Stomach smooth muscle (tissue), 2 donors: ENCODE measurements at regions not wholly inside any gene's neighbourhood (a gene's known extent, or its start where the extent isn't known, plus 50 kb on each side); places are given as distances from the start of the nearest gene placed in this dataset.

Experiments used
- H3K27ac ChIP-seq: one replicate; pipeline ENCODE4 v1.7.0; 2013; ENCODE audit warnings: mild to moderate bottlenecking, low read length, inconsistent platforms
- H3K27me3 ChIP-seq, 2 donors: one replicate each; pipeline ENCODE4 v1.7.0; 2013; ENCODE audit warnings: low read length in 2 of 2; ENCODE audit not compliant: insufficient read depth in 2 of 2, control insufficient read depth in 1 of 2
- H3K36me3 ChIP-seq, 2 donors: one replicate each; pipeline ENCODE4 v1.7.0; 2013; ENCODE audit warnings: low read length in 2 of 2; ENCODE audit not compliant: control insufficient read depth in 2 of 2, insufficient read depth in 2 of 2
- H3K4me1 ChIP-seq: one replicate; pipeline ENCODE4 v1.7.0; 2013; ENCODE audit warnings: low read length; ENCODE audit not compliant: control insufficient read depth, insufficient read depth
- H3K4me3 ChIP-seq, 2 donors: one replicate each; pipeline ENCODE4 v1.7.0; 2013; ENCODE audit warnings: low read length in 2 of 2
- H3K9ac ChIP-seq, 2 donors: one replicate each; pipeline ENCODE4 v1.7.0; 2013; ENCODE audit warnings: low read length in 2 of 2, mild to moderate bottlenecking in 1 of 2
- H3K9me3 ChIP-seq, 2 donors: one replicate each; pipeline ENCODE4 v1.7.0; 2013; ENCODE audit warnings: low read length in 2 of 2; ENCODE audit not compliant: control insufficient read depth in 2 of 2
- donor health status: healthy.
- donor health status: Pancreatic carcinoma.

DNA sequence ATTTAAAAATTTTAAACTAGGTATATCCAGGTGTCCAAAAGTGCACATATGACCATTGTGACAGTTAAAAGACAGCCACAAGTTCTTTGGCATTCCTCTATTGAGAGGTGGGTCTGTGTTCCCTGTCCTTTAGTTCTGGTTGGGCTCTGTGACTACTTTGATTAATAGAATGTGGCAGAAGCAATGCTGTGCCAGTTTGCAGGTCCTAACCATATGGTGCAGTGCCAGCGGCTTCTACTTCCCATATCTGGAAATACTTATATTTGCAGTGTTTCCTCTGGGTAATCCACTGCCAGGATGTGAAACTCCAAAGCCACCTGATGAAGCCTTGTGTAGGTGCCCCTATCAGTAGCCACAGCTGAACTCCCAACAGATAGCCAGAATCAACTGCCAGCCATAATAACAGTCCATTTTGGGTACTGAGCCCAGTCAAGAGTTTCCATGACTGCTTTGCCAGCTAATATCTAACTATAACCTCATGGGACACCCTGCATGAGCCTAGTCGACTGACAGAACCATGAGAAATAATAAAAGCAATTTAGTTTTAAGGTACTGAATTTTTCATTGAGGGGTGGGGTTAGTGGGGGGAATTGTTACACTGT, 361.0 kb upstream of the SEMA6A start:
- no peaks in the 10 kb centered on the region for H3K27me3 ChIP-seq
- no peaks in the 10 kb centered on the region for H3K9me3 ChIP-seq
- no peak overlapping the region for H3K27ac ChIP-seq
- H3K36me3 ChIP-seq: no peaks in the 10 kb centered on the region
- no peak overlapping the region for H3K4me3 ChIP-seq
- H3K9ac ChIP-seq: no peak overlapping the region
- no peaks in the 10 kb centered on the region for H3K4me1 ChIP-seq

DNA sequence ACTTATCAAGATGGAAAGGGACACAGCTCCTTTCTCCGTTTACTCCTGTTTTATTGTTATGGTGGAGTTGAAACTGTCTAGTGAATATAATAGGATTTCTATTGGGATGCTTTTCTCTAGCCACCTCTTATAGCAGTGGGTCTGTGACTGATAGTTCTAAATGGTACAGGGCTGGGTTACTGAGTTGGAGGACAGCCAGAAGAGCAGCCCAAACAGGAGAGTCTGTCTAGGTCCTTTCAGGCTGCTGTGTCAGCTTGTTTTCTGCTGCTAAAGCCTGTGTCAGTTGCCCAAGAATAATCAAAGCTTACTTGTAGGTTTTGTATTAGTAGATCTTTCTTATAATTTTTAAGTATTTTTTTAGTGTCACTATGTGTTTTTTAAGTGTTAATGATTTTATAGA, 356.0 kb upstream of the SEMA6A start:
- H3K36me3 ChIP-seq: no peaks in the 10 kb centered on the region
- no peak overlapping the region for H3K4me3 ChIP-seq
- no peaks in the 10 kb centered on the region for H3K9me3 ChIP-seq
- no peak overlapping the region for H3K9ac ChIP-seq
- no peaks in the 10 kb centered on the region for H3K27me3 ChIP-seq
- H3K27ac ChIP-seq: no peak overlapping the region
- no peaks in the 10 kb centered on the region for H3K4me1 ChIP-seq

DNA sequence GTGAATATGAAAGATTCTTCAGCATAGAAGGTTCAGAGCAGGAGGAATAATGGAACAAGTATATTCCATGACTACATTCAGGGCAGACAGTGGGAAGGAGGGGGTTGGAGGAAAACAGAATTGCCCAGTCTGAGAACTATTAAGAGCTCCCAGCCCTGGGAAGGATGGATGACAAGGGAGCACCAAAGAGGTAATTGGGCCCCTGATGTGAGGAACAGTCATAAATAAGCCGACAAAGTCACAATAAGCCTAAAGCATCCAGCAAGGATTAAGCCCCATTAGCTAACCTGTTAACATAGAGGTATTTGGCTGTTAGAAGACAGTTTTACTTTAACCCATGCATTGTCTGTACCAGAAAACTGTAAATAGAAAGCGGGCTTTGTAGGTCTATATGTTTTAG, 348.7 kb upstream of the SEMA6A start:
- H3K4me1 ChIP-seq: no peaks in the 10 kb centered on the region
- H3K36me3 ChIP-seq: no peaks in the 10 kb centered on the region
- no peak overlapping the region for H3K4me3 ChIP-seq

DNA sequence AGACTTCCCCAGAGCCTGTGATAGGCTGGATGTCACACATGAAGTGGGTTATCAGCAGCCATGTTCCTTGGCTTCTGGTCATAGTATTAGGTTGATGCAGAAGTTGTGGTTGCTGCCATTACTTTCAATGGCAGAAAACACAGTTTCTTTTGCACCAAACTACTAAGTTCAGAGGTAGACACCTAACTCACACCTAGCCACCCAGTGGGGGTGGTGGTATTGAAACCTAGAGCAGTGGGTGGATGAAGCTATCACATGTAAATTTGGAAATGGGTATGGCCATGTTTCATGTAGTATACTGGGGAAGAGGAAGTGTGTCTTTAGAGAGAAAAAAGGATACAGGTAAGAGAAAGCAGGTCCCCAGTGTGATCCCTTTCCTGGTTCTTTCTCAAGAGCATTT, 347.9 kb upstream of the SEMA6A start:
- Histone ChIP-seq H3K36me3 (no peaks in the 10 kb centered on the region), H3K9me3 (no peaks in the 10 kb centered on the region), H3K4me3 (no peak overlapping the region), H3K9ac (no peak overlapping the region), H3K27ac (no peak overlapping the region), H3K4me1 (no peaks in the 10 kb centered on the region), H3K27me3 (no peaks in the 10 kb centered on the region)

More for the DNA sequence above, 348.7 kb upstream of the SEMA6A start:
- Histone ChIP-seq H3K27me3 (no peaks in the 10 kb centered on the region), H3K27ac (no peak overlapping the region), H3K9ac (no peak overlapping the region), H3K9me3 (no peaks in the 10 kb centered on the region)

DNA sequence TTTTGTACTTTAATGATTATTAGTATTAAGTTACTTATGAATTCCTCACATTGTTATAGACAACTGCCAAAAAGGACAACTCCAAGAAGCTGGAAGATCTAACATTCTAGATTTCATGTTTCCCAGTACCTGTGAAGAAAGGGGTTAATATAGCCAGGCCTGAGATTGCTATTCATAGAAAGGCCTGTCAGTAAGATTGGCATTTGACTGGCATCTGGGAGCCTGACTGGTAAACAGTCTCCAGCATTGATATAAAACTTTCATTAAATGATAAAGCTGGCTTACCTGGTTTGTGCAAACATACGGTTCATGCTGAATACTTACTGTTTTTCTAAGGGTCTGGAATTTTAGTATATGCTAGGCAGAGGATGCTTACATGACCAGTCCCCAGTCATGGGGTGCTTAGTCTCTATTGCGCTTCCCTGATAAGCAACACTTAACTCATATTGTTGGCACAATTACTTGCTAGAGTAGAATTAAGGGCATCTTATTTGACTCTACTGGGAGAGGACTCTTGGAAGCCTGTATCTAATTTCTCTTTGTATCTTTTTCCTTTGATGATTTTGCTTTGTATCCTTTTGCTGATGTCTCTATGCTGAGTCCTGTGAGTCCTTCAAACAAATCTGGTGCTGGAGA, 340.4 kb upstream of the SEMA6A start:
- no peak overlapping the region for H3K9ac ChIP-seq
- no peaks in the 10 kb centered on the region for H3K36me3 ChIP-seq
- no peaks in the 10 kb centered on the region for H3K4me1 ChIP-seq
- no peaks in the 10 kb centered on the region for H3K9me3 ChIP-seq
- no peak overlapping the region for H3K27ac ChIP-seq
- no peak overlapping the region for H3K4me3 ChIP-seq
- no peaks in the 10 kb centered on the region for H3K27me3 ChIP-seq

DNA sequence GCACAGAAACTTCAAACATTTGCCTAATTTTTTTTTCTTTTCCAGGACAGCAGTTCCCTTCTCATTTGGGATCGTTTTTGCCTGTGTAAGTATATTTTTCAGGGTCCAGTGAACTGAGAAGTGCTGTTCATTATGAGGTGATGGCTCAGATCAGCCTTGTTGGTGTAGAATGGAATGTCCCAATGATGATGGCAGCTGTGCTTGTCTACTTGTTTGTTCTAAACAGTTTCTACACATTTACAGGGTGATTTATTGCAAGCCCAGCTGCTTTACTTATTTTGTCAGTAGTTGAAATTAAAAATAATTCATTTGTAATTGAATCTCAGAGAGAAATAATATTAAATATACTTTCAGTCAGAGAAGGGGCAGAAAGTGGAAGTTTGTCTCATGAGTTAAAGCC, 337.6 kb upstream of the SEMA6A start:
- H3K4me3 ChIP-seq: no peak overlapping the region
- no peak overlapping the region for H3K9ac ChIP-seq
- no peak overlapping the region for H3K27ac ChIP-seq
- H3K9me3 ChIP-seq: no peaks in the 10 kb centered on the region
- H3K36me3 ChIP-seq: no peaks in the 10 kb centered on the region
- no peaks in the 10 kb centered on the region for H3K4me1 ChIP-seq
- no peaks in the 10 kb centered on the region for H3K27me3 ChIP-seq

DNA sequence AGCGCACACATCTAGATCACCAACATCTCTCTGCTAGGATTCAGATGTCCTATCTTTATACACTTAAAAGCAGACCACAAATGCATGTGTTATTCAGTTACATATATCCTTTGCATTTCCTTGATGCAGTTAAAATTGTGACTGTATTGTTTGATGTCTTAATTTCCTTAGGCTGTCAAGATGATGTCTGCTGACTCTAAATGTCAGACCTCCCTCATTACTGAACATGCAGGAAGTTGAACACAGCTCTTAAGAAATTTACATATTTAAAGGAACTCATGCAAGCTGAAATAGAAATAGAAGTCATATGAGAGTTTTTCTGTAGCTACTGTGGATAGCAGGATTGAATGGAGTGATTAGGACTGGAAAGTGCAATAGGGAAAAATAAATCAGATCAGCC, 336.5 kb upstream of the SEMA6A start:
- Histone ChIP-seq H3K36me3 (no peaks in the 10 kb centered on the region), H3K27me3 (no peaks in the 10 kb centered on the region), H3K9ac (no peak overlapping the region), H3K4me3 (no peak overlapping the region), H3K9me3 (no peaks in the 10 kb centered on the region), H3K4me1 (no peaks in the 10 kb centered on the region), H3K27ac (no peak overlapping the region)

DNA sequence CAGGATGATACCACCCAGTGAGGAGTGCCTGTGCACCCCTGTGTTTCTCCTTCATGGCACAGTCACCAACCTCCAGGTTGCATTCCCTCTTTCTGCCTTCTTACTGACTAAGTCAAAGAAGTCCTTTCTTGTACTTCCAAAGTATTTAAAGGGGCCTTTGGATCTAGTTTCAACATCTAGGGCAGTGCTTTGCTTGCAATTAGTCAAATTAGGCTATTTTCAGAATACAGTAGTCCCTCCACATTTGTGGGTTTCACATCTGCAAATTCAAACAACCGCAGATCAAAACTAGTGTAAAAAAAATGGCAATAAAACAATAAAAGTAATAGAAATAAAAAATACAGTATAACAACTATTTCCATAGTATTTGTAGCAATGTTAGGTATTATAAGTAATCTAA, 333.9 kb upstream of the SEMA6A start:
- no peak overlapping the region for H3K27ac ChIP-seq
- no peak overlapping the region for H3K4me3 ChIP-seq
- H3K4me1 ChIP-seq: no peaks in the 10 kb centered on the region
- H3K27me3 ChIP-seq: no peaks in the 10 kb centered on the region
- no peak overlapping the region for H3K9ac ChIP-seq
- H3K36me3 ChIP-seq: no peaks in the 10 kb centered on the region
- no peaks in the 10 kb centered on the region for H3K9me3 ChIP-seq

DNA sequence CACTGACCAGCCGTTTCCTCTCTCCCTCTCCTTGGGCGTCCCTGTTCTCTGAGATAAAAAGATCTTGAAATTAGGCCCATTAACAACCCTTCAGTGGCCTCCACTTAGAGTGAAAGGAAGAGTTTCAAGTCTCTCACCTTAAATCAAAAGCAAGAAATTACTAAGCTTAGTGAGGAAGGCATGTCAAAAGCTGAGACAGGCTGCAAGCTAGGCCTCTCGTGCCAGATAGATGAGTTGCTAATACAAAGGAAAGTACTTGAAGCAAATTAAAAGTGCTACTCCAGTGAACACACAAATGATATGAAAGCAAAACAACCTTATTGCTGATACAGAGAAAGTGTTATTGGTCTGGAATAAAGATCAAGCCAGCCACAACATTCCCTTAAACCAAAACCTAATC, 331.3 kb upstream of the SEMA6A start:
- no peak overlapping the region for H3K9ac ChIP-seq
- H3K9me3 ChIP-seq: no peaks in the 10 kb centered on the region
- H3K4me3 ChIP-seq: no peak overlapping the region
- H3K36me3 ChIP-seq: no peaks in the 10 kb centered on the region
- H3K4me1 ChIP-seq: no peaks in the 10 kb centered on the region
- no peaks in the 10 kb centered on the region for H3K27me3 ChIP-seq
- no peak overlapping the region for H3K27ac ChIP-seq

DNA sequence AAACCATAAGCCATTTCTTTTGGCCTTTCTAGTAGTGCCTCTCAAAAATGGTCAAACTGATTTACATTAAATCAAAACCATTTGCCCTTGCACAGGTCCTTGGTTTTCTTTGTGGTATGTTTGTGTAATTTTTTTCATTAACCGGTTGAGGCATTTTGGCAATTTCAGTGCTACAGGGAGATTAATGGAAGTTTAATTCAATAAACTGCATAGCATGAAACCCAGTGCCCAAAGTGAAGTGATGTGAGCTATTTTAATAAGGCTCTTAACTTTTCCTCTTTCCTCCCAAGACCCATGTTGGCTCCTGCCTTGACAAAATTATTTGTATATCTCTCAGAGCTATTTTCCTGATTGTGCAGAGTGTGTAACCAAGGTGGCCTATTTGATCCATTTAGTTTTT, 326.2 kb upstream of the SEMA6A start:
- Histone ChIP-seq H3K4me3 (no peak overlapping the region), H3K4me1 (no peaks in the 10 kb centered on the region), H3K36me3 (no peaks in the 10 kb centered on the region), H3K9ac (no peak overlapping the region), H3K27me3 (no peaks in the 10 kb centered on the region), H3K27ac (no peak overlapping the region), H3K9me3 (no peaks in the 10 kb centered on the region)

DNA sequence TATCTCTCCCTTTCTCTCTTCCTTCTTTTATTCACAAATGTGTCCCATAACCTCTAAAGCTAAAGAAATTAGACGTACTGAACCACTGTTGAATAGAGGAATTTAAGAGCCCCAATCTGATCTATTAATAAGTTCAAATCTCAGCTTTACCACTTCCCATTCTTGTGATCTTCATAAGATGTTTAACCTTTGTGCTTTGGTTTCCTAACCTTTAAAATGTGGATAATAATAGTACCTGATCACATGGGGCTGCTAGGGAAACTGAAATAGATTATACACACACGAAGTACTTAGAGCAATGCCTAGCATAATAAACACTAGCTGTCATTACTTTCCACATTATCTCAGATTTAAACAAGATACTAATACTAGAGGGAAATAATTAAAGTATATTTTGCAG, 324.3 kb upstream of the SEMA6A start:
- Histone ChIP-seq H3K36me3 (no peaks in the 10 kb centered on the region), H3K4me1 (no peaks in the 10 kb centered on the region), H3K9me3 (no peaks in the 10 kb centered on the region), H3K27ac (no peak overlapping the region), H3K4me3 (no peak overlapping the region), H3K27me3 (no peaks in the 10 kb centered on the region), H3K9ac (no peak overlapping the region)
